ENCODE measurements at regions not wholly inside any gene's neighbourhood (a gene's known extent, or its start where the extent isn't known, plus 50 kb on each side); places are given as distances from the start of the nearest gene placed in this dataset.

- Histone ChIP-seq H3K79me2 (ENCODE audit: insufficient read depth) (no peaks in the 10 kb centered on the region), H3K9me3 (no peaks in the 10 kb centered on the region), H3K36me3 (replicated peaks in 1 of 2; ENCODE audit: control insufficient read depth in 1 of 2, insufficient read depth in 2 of 2, low read length in 1 of 2) (no peaks in the 10 kb centered on the region), H3K4me2 (no peak overlapping the region), H3K9ac (no peak overlapping the region), H3K4me3 (ENCODE audit: low read depth in 2 of 2, low read length in 1 of 2) (no peak overlapping the region), H3K27ac (ENCODE audit: low read depth in 2 of 2, low read length in 1 of 2) (no peak overlapping the region), H3K4me1 (ENCODE audit: control insufficient read depth in 1 of 2, insufficient read depth in 2 of 2, low read depth in 1 of 2, low read length in 1 of 2) (no peaks in the 10 kb centered on the region), H4K20me1 (ENCODE audit: insufficient read depth) (no peaks in the 10 kb centered on the region), H3F3A (replicated peaks; ENCODE audit: insufficient read depth) (no peaks in the 10 kb centered on the region), H3K9me2 (no peaks in the 10 kb centered on the region), H2AFZ (ENCODE audit: low read depth) (no peak overlapping the region), H3K27me3 (ENCODE audit: insufficient read depth) (no peaks in the 10 kb centered on the region)
- TF ChIP-seq NFIC (IDR thresholded peaks at IDR 0.05; ENCODE audit: borderline replicate concordance) (no peak), EP300 (IDR thresholded peaks at IDR 0.05; ENCODE audit: borderline replicate concordance in 1 of 2, low read depth in 1 of 2, low read length in 1 of 2) (no peak), RCOR1 (IDR thresholded peaks at IDR 0.05; ENCODE audit: low read length) (no peak), TEAD4 (IDR thresholded peaks at IDR 0.05; ENCODE audit: borderline replicate concordance, insufficient read depth) (no peak), POLR2AphosphoS5 (IDR thresholded peaks at IDR 0.05; ENCODE audit: low read depth, low read length) (no peak), YY1 (IDR thresholded peaks at IDR 0.05; ENCODE audit: low read depth) (no peak), RAD21 (IDR thresholded peaks at IDR 0.05; ENCODE audit: low read length) (no peak), FOSL2 (IDR thresholded peaks at IDR 0.05; ENCODE audit: borderline replicate concordance, low read depth) (no peak), USF1 (IDR thresholded peaks at IDR 0.05; ENCODE audit: borderline replicate concordance, low read depth) (no peak), RFX5 (IDR thresholded peaks at IDR 0.05; ENCODE audit: low read length) (no peak), TCF12 (IDR thresholded peaks at IDR 0.05) (no peak)
- ChIA-PET POLR2A (no interaction called here), CTCF (interaction anchor here (0.8 to 2.1 kb wide), 3 partner anchors 15 to 32 kb away, joined by 3 to 7 read pairs (median 3); no protein-coding TSS in a partner anchor)
- DNase-seq = no peak
These were observed 135.5 kb downstream of the IQUB start for GRCh38 chr7:123398921-123399320.

GRCh38 chr7:123397746-123398338, 136.6 kb downstream of the IQUB start:
- no peak for TF ChIP-seq MXI1 (IDR thresholded peaks at IDR 0.05; ENCODE audit: low read depth, low read length)
- TF ChIP-seq RCOR1 (IDR thresholded peaks at IDR 0.05; ENCODE audit: low read length) = no peak
- Histone ChIP-seq H3F3A (replicated peaks; ENCODE audit: insufficient read depth) (no peaks in the 10 kb centered on the region), H3K9ac (no peak overlapping the region), H3K27me3 (ENCODE audit: insufficient read depth) (no peaks in the 10 kb centered on the region), H3K4me1 (ENCODE audit: control insufficient read depth in 1 of 2, insufficient read depth in 2 of 2, low read depth in 1 of 2, low read length in 1 of 2) (no peaks in the 10 kb centered on the region), H3K4me2 (no peak overlapping the region; the same call in 1 of the 2 replicates), H3K9me3 (no peaks in the 10 kb centered on the region), H3K27ac (ENCODE audit: low read depth in 2 of 2, low read length in 1 of 2) (no peak overlapping the region), H3K36me3 (replicated peaks in 1 of 2; ENCODE audit: control insufficient read depth in 1 of 2, insufficient read depth in 2 of 2, low read length in 1 of 2) (no peaks in the 10 kb centered on the region), H3K79me2 (ENCODE audit: insufficient read depth) (no peaks in the 10 kb centered on the region), H2AFZ (ENCODE audit: low read depth) (no peak overlapping the region), H4K20me1 (ENCODE audit: insufficient read depth) (no peaks in the 10 kb centered on the region), H3K4me3 (ENCODE audit: low read depth in 2 of 2, low read length in 1 of 2) (no peak overlapping the region), H3K9me2 (no peaks in the 10 kb centered on the region)
- ChIA-PET POLR2A (no interaction called here), CTCF (interaction anchor here (2.1 kb wide), 1 partner anchor 31 kb away, joined by 7 read pairs; no protein-coding TSS in a partner anchor)
- no peak for DNase-seq
- WGBS (ENCODE audit: low lambda C conversion rate) = 30% methylated on average over 6 of the region's 6 CpGs

GRCh38 chr7:123393623-123394022, 140.8 kb downstream of the IQUB start:
- CTCF ChIA-PET = interaction anchor here (1.0 kb wide), 1 partner anchor 9 kb away, joined by 4 read pairs; no protein-coding TSS in a partner anchor
- Histone ChIP-seq H3K27me3 (ENCODE audit: insufficient read depth) (no peaks in the 10 kb centered on the region), H3K36me3 (replicated peaks in 1 of 2; ENCODE audit: control insufficient read depth in 1 of 2, insufficient read depth in 2 of 2, low read length in 1 of 2) (no peaks in the 10 kb centered on the region), H4K20me1 (ENCODE audit: insufficient read depth) (no peaks in the 10 kb centered on the region), H3F3A (replicated peaks; ENCODE audit: insufficient read depth) (no peaks in the 10 kb centered on the region), H3K79me2 (ENCODE audit: insufficient read depth) (no peaks in the 10 kb centered on the region), H3K9ac (no peak overlapping the region), H3K27ac (ENCODE audit: low read depth in 2 of 2, low read length in 1 of 2) (no peak overlapping the region), H3K4me2 (no peak overlapping the region), H2AFZ (ENCODE audit: low read depth) (no peak overlapping the region), H3K4me3 (ENCODE audit: low read depth in 2 of 2, low read length in 1 of 2) (no peak overlapping the region), H3K9me2 (no peaks in the 10 kb centered on the region), H3K4me1 (ENCODE audit: control insufficient read depth in 1 of 2, insufficient read depth in 2 of 2, low read depth in 1 of 2, low read length in 1 of 2) (no peaks in the 10 kb centered on the region), H3K9me3 (no peaks in the 10 kb centered on the region)
- TF ChIP-seq MAX (IDR thresholded peaks at IDR 0.05; ENCODE audit: low read depth) (no peak), RCOR1 (IDR thresholded peaks at IDR 0.05; ENCODE audit: low read length) (no peak), NFIC (IDR thresholded peaks at IDR 0.05; ENCODE audit: borderline replicate concordance) (no peak), MEF2A (IDR thresholded peaks at IDR 0.05; ENCODE audit: borderline replicate concordance, low read depth) (no peak), TCF12 (IDR thresholded peaks at IDR 0.05) (no peak), GATA2 (CRISPR knock-in tag; IDR thresholded peaks at IDR 0.05) (no peak), SMC3 (IDR thresholded peaks at IDR 0.05; ENCODE audit: low read depth, low read length) (no peak), EZH2phosphoT487 (IDR thresholded peaks at IDR 0.05; ENCODE audit: borderline replicate concordance, low read depth) (no peak), IRF3 (IDR thresholded peaks at IDR 0.05; ENCODE audit: low read depth, low read length) (no peak), YY1 (IDR thresholded peaks at IDR 0.05; ENCODE audit: low read depth) (no peak), EP300 (IDR thresholded peaks at IDR 0.05; ENCODE audit: borderline replicate concordance in 1 of 2, low read depth in 1 of 2, low read length in 1 of 2) (no peak)
- DNase-seq = no peak
- POLR2A ChIA-PET = no interaction called here
- WGBS (ENCODE audit: low lambda C conversion rate) = 15% methylated on average over 6 of the region's 6 CpGs

Data from SK-N-SH (cell line).